ENCODE measurements at regions not wholly inside any gene's neighbourhood (a gene's known extent, or its start where the extent isn't known, plus 50 kb on each side); places are given as distances from the start of the nearest gene placed in this dataset.
A peak's percentile ranks its signal among the peaks of the same experiment; 100 is the strongest.
"Not testable (repeated sequence)": the region's sequence is repeated elsewhere in the genome, so short reads cannot be mapped to it uniquely, and the experiment has no call there.

DNA sequence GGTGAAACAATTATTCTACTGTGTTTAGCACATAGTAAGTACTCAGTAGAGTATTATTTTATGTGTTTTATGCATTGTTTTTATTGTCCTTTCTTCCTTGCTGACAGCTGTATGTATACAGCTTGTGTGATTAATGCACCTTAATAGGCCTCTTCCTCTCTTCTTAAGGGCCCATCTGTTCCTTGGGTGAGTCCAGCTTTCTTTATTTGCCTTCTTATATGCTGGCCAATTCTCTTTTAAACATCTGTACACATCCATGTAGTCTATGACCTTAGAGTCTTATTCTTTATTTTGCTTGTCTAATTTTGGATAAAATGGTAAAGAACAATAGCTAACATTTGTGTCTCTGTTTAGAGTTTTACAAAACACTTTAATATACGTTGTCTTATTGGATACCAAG, 333.7 kb upstream of the MEIS1 start:
- intact Hi-C loops (cut with micrococcal nuclease), result no loop called here
- Mint-ChIP-seq H3K4me3 (ENCODE audit: unreplicated experiment) (no peak overlapping the region), H3K4me1 (ENCODE audit: insufficient read depth, unreplicated experiment) (no peaks in the 10 kb centered on the region), H3K27ac (ENCODE audit: low read depth, unreplicated experiment) (no peak overlapping the region), H3K27me3 (ENCODE audit: insufficient read depth, unreplicated experiment) (no peaks in the 10 kb centered on the region), H3K9me3 (ENCODE audit: unreplicated experiment) (no peaks in the 10 kb centered on the region), H3K36me3 (ENCODE audit: insufficient read depth, unreplicated experiment) (no peaks in the 10 kb centered on the region)
- BruUV-seq (replicated peaks), result no TSS peak
- CTCF ChIA-PET, result interaction anchor here (0.6 kb wide), 1 partner anchor 32 kb away, joined by 3 read pairs; no protein-coding TSS in a partner anchor
- TF ChIP-seq, protein P1, sequence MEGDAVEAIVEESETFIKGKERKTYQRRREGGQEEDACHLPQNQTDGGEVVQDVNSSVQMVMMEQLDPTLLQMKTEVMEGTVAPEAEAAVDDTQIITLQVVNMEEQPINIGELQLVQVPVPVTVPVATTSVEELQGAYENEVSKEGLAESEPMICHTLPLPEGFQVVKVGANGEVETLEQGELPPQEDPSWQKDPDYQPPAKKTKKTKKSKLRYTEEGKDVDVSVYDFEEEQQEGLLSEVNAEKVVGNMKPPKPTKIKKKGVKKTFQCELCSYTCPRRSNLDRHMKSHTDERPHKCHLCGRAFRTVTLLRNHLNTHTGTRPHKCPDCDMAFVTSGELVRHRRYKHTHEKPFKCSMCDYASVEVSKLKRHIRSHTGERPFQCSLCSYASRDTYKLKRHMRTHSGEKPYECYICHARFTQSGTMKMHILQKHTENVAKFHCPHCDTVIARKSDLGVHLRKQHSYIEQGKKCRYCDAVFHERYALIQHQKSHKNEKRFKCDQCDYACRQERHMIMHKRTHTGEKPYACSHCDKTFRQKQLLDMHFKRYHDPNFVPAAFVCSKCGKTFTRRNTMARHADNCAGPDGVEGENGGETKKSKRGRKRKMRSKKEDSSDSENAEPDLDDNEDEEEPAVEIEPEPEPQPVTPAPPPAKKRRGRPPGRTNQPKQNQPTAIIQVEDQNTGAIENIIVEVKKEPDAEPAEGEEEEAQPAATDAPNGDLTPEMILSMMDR (IDR thresholded peaks at IDR 0.05; ENCODE audit: unreplicated experiment), result no peak
- DNase-seq (ENCODE audit: unreplicated experiment), result no peak
- POLR2A ChIA-PET, result interaction anchor here (0.6 to 1.3 kb wide), 2 partner anchors 89 to 1885 kb away, joined by 3 read pairs; no protein-coding TSS in a partner anchor

DNA sequence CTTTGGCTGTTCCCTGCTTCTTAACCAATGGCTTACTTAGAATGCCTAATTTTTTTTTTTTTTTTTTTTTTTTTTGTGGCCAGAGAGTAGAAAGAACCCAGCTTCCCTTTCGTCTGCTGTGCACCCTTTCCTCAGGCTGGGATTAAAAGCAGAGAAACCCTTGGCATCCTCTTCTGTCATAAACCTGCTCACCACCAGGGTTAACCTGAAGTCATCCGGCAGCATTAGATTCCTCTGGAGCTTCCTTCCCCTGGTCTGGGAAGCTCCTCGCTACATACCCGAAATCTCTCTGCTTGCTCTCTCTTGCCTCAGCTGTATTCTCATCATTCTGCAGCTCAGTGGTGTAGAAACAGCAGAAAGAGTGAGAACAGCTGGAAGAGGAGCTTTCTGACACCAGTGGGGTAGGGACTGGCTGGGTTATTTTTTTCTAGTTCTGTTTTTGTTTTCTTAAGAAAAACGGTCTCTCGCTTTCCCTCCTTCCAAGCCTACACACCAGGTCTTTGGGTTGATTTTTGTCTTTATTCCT, 339.0 kb upstream of the MEIS1 start:
- peaks cover 6% of the 10 kb centered on the region for H3K4me1 Mint-ChIP-seq (ENCODE audit: insufficient read depth, unreplicated experiment)
- TF ChIP-seq, protein P1 (IDR thresholded peaks at IDR 0.05; ENCODE audit: unreplicated experiment), result no peak
- ChIA-PET POLR2A (no interaction called here), CTCF (interaction anchor here (0.6 to 0.8 kb wide), 3 partner anchors 21 to 274 kb away, joined by 3 to 9 read pairs (median 4); no protein-coding TSS in a partner anchor)
- H3K36me3 Mint-ChIP-seq (ENCODE audit: insufficient read depth, unreplicated experiment), result no peaks in the 10 kb centered on the region
- H3K9me3 Mint-ChIP-seq (ENCODE audit: unreplicated experiment), result no peaks in the 10 kb centered on the region
- no peak overlapping the region for H3K4me3 Mint-ChIP-seq (ENCODE audit: unreplicated experiment)
- BruUV-seq (replicated peaks), result no TSS peak
- DNase-seq (ENCODE audit: unreplicated experiment), result peak; percentile 3
- no peak overlapping the region for H3K27ac Mint-ChIP-seq (ENCODE audit: low read depth, unreplicated experiment)
- H3K27me3 Mint-ChIP-seq (ENCODE audit: insufficient read depth, unreplicated experiment), result no peaks in the 10 kb centered on the region
- intact Hi-C loops (cut with micrococcal nuclease), result no loop called here

DNA sequence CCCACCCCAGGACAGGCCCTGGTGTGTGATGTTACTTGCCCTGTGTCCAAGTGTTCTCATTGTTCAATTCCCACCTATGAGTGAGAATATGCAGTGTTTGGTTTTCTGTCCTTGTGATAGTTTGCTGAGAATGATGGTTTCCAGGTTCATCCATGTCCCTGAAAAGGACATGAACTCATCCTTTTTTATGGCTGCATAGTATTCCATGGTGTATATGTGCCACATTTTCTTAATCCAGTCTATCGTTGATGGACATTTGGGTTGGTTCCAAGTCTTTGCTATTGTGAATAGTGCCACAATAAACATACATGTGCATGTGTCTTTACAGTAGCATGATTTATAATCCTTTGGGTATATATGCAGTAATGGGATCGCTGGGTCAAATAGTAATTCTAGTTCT, 340.2 kb upstream of the MEIS1 start:
- H3K9me3 Mint-ChIP-seq (ENCODE audit: unreplicated experiment); intact Hi-C loops (cut with micrococcal nuclease); H3K27me3 Mint-ChIP-seq (ENCODE audit: insufficient read depth, unreplicated experiment); DNase-seq (ENCODE audit: unreplicated experiment); POLR2A ChIA-PET; H3K4me3 Mint-ChIP-seq (ENCODE audit: unreplicated experiment); H3K27ac Mint-ChIP-seq (ENCODE audit: low read depth, unreplicated experiment); BruUV-seq (replicated peaks); H3K36me3 Mint-ChIP-seq (ENCODE audit: insufficient read depth, unreplicated experiment); H3K4me1 Mint-ChIP-seq (ENCODE audit: insufficient read depth, unreplicated experiment); CTCF ChIA-PET: not testable (repeated sequence)

DNA sequence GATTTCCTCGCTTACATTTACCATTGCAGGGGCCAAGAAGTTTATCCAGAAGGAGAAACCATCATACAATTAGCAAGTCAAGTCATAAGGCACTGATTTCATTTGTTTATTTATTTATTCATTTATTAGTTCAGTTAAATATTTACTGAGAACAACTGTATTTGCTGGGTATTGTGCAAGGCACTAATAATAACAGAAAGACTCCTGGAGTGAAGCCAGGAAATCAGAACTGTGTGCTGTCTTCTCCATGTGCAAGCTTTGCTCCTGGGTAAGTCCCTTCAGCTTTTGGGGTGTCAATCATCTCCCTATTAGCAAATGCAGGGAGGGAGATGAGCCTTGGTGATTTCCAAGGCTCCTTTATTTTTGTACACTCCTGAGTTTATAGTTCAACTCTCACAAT, 341.6 kb upstream of the MEIS1 start:
- ChIA-PET CTCF (interaction anchor here (0.6 kb wide), 1 partner anchor 13 kb away, joined by 5 read pairs; no protein-coding TSS in a partner anchor), POLR2A (no interaction called here)
- DNase-seq (ENCODE audit: unreplicated experiment), result peak; percentile 13
- Mint-ChIP-seq H3K27me3 (ENCODE audit: insufficient read depth, unreplicated experiment) (no peaks in the 10 kb centered on the region), H3K4me3 (ENCODE audit: unreplicated experiment) (no peak overlapping the region), H3K27ac (ENCODE audit: low read depth, unreplicated experiment) (no peak overlapping the region), H3K4me1 (ENCODE audit: insufficient read depth, unreplicated experiment) (peaks cover 6% of the 10 kb centered on the region), H3K9me3 (ENCODE audit: unreplicated experiment) (peaks cover 11% of the 10 kb centered on the region), H3K36me3 (ENCODE audit: insufficient read depth, unreplicated experiment) (no peaks in the 10 kb centered on the region)
- intact Hi-C loops (cut with micrococcal nuclease), result no loop called here
- no TSS peak for BruUV-seq (replicated peaks)
- TF ChIP-seq, protein P1 (IDR thresholded peaks at IDR 0.05; ENCODE audit: unreplicated experiment), result no peak

Measured in MCF 10A (cell line).